K562 (cell line): ENCODE measurements at regions not wholly inside any gene's neighbourhood (a gene's known extent, or its start where the extent isn't known, plus 50 kb on each side); places are given as distances from the start of the nearest gene placed in this dataset.

Experiments used
- BRF2 ChIP-seq: IDR thresholded peaks from 3 replicates; pipeline ENCODE4 v1.6.1; 2011; ENCODE audit warnings: borderline replicate concordance, mild to moderate bottlenecking; ENCODE audit not compliant: insufficient read length, insufficient read depth
- FIP1L1 ChIP-seq: fragments of 200-400 bp; formaldehyde crosslinking; IDR thresholded peaks from 2 replicates; pipeline ENCODE4 v1.6.1; 2018; ENCODE audit warnings: mild to moderate bottlenecking, low read depth, low read length; ENCODE audit not compliant: poor library complexity, severe bottlenecking
- JUND ChIP-seq, 2 experiments: IDR thresholded peaks; 2 replicates in 1 of 2; 3 replicates in 1 of 2; pipeline ENCODE4 v1.6.1; 2011; ENCODE audit warnings: borderline replicate concordance in 2 of 2, low read depth in 2 of 2, low read length in 2 of 2, improper control_type of control experiment in 1 of 2, missing biosample characterization in 1 of 2, missing genetic modification characterization in 1 of 2, missing genetic modification reagents in 1 of 2
- REST ChIP-seq, 2 experiments: fragments of 450-650 bp; formaldehyde crosslinking in 1 of 2; IDR thresholded peaks; 2 replicates each; pipeline versions ENCODE4 v1.4.0 to v1.6.1; 2014 to 2020; ENCODE audit warnings: mild to moderate bottlenecking in 2 of 2, borderline replicate concordance in 1 of 2, low read depth in 1 of 2
- ZNF76 ChIP-seq: fragments of 250-450 bp; sonication (Bioruptor Pico); IDR thresholded peaks from 2 replicates; pipeline ENCODE4 v1.4.0; 2020; ENCODE audit warnings: mild to moderate bottlenecking, moderate library complexity, borderline replicate concordance

- no peak for TF ChIP-seq FIP1L1
- TF ChIP-seq BRF2: no peak
- TF ChIP-seq JUND (IDR thresholded peaks at IDR 0.05; ENCODE audit: borderline replicate concordance, low read depth, low read length): no peak
- TF ChIP-seq JUND (tag; IDR thresholded peaks at IDR 0.05; ENCODE audit: borderline replicate concordance, low read depth, low read length): no peak
- TF ChIP-seq REST (IDR thresholded peaks at IDR 0.05; ENCODE audit: borderline replicate concordance): no peak
- no peak for TF ChIP-seq REST (CRISPR knock-in tag; IDR thresholded peaks at IDR 0.05; ENCODE audit: low read depth)
- no peak for TF ChIP-seq ZNF76 (CRISPR knock-in tag)
These were observed 102.7 kb upstream of the ARHGAP42 start for GRCh38 chr11:100584201-100584985.
